ENCODE measurements at regions not wholly inside any gene's neighbourhood (a gene's known extent, or its start where the extent isn't known, plus 50 kb on each side); places are given as distances from the start of the nearest gene placed in this dataset.

DNA sequence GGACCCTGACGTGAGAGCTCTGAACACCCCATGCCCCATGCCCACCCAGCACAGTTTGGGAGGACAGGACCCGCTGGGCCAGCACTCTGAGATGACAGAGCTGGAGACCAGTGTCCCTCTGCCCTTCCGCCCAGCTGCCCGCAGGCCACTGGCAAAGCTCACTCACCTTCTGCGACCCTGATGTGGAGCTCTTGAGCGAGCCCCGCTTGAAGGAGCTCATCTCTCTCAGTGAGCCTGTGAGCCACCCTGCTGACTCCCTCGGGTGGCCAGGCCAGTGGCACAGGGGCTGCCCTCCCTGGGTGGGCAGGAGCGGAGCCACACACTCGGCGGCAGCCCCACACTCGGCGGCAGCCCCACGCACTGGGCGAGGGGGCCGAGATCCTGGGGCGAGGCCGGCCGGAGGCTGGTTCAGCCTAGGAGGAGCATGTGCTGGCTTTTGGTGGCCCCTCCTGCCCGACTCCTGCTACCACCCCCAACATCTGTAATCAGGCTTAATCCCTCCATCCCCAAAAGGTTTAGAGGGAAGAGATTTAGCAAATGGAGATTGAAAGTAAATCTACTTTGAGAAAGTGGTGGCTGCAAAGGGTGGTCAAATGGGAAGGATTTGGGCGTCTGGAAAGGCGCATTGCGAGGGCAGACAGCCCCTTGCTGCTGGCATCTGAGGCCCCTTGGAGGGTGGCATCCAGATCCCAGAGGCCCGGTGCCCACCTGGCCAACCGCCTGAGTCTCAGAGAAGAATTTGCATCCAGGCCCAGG, 59.4 kb upstream of the TRPM1 start:
- H3K9ac ChIP-seq (ENCODE audit: low read depth in 1 of 3, low read length in 3 of 3), result no peak overlapping the region
- H3K27ac ChIP-seq (ENCODE audit: low read depth, low read length), result no peak overlapping the region
- H3K4me1 ChIP-seq (ENCODE audit: control insufficient read depth in 3 of 3, insufficient read depth in 3 of 3, low read length in 3 of 3), result peaks cover 4 to 14% (median 12%) of the 10 kb centered on the region in 3 donors
- no peaks in the 10 kb centered on the region for H3K36me3 ChIP-seq (ENCODE audit: control insufficient read depth in 3 of 3, insufficient read depth in 3 of 3, low read length in 3 of 3)
- no peaks in the 10 kb centered on the region for H3K9me3 ChIP-seq (ENCODE audit: control insufficient read depth in 3 of 3, low read length in 3 of 3)
- H3K27me3 ChIP-seq (ENCODE audit: control insufficient read depth in 3 of 3, insufficient read depth in 3 of 3, low read length in 3 of 3), result peaks cover 0 to 5% (median 0%) of the 10 kb centered on the region in 3 donors
- no peak overlapping the region for H3K4me3 ChIP-seq (ENCODE audit: low read length in 3 of 3)

DNA sequence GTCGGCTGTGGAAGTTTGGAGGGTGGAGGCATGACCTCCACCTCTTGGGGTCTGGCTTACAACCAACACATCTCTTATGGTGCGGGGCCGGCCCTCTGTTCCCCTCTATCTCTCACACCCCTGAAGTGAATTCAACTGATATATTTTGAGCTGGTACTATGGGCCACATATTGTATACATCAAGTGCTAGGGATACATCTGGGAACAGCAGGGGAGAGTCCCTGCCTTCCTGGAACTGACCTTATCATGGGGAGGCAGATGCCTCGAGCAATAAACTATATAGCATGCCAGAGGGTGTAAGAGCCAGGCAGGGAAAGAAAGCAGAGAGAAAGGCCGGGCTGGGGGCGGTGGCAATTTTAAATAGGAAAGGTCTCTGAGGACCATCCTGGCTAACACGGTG, 60.4 kb upstream of the TRPM1 start:
- no peaks in the 10 kb centered on the region for H3K36me3 ChIP-seq (ENCODE audit: control insufficient read depth in 3 of 3, insufficient read depth in 3 of 3, low read length in 3 of 3)
- peaks cover 0 to 5% (median 0%) of the 10 kb centered on the region in 3 donors for H3K27me3 ChIP-seq (ENCODE audit: control insufficient read depth in 3 of 3, insufficient read depth in 3 of 3, low read length in 3 of 3)
- H3K9ac ChIP-seq (ENCODE audit: low read depth in 1 of 3, low read length in 3 of 3), result no peak overlapping the region
- peaks cover 4 to 14% (median 12%) of the 10 kb centered on the region in 3 donors for H3K4me1 ChIP-seq (ENCODE audit: control insufficient read depth in 3 of 3, insufficient read depth in 3 of 3, low read length in 3 of 3)
- no peaks in the 10 kb centered on the region for H3K9me3 ChIP-seq (ENCODE audit: control insufficient read depth in 3 of 3, low read length in 3 of 3)
- H3K4me3 ChIP-seq (ENCODE audit: low read length in 3 of 3), result no peak overlapping the region
- no peak overlapping the region for H3K27ac ChIP-seq (ENCODE audit: low read depth, low read length)

GRCh38 chr15:31162721-31163510, 61.4 kb upstream of the TRPM1 start:
- no peaks in the 10 kb centered on the region for H3K36me3 ChIP-seq (ENCODE audit: control insufficient read depth in 3 of 3, insufficient read depth in 3 of 3, low read length in 3 of 3)
- no peak overlapping the region for H3K27ac ChIP-seq (ENCODE audit: low read depth, low read length)
- H3K9me3 ChIP-seq (ENCODE audit: control insufficient read depth in 3 of 3, low read length in 3 of 3), result no peaks in the 10 kb centered on the region
- H3K4me1 ChIP-seq (ENCODE audit: control insufficient read depth in 3 of 3, insufficient read depth in 3 of 3, low read length in 3 of 3), result peaks cover 4 to 14% (median 12%) of the 10 kb centered on the region in 3 donors
- peaks cover 0 to 5% (median 0%) of the 10 kb centered on the region in 3 donors for H3K27me3 ChIP-seq (ENCODE audit: control insufficient read depth in 3 of 3, insufficient read depth in 3 of 3, low read length in 3 of 3)
- no peak overlapping the region for H3K9ac ChIP-seq (ENCODE audit: low read depth in 1 of 3, low read length in 3 of 3)
- no peak overlapping the region for H3K4me3 ChIP-seq (ENCODE audit: low read length in 3 of 3)

DNA sequence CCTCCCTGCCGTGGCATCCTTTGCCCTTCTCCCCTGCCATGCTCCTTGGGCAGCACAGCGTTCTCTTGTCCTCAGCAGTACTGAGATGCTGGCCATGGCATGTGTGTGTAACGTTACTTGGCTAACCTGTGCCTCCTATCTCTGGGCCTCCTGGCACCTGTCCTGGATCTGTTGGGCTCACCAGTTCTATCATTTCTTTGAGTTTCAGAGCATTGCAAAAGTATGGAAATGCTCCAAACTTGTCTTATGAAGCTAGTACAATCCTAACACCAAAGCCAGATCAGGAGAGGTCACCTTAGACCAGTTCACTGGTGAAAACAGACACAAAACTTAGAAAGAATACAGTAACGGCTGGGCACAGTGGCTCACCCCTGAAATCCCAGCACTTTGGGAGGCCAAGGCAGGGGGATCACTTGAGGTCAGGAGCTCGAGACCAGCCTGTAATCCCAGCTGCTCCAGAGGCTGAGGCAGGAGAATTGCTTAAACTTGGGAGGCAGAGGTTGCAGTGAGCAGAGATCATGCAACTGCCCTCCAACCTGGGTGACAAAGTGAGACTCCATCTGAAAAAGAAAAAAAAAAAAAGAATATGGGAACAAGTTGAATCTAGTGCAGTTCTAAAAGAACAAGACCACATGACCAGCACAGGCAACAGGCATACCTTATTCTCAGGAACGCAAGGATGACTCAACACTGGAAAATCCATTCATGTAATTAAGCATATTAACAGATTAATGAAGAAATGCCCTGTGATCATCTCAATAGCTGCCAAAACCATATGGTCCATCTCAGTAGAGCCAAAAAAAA, 62.4 kb upstream of the TRPM1 start:
- Histone ChIP-seq H3K27me3 (ENCODE audit: control insufficient read depth in 3 of 3, insufficient read depth in 3 of 3, low read length in 3 of 3) (peaks cover 0 to 5% (median 0%) of the 10 kb centered on the region in 3 donors), H3K36me3 (ENCODE audit: control insufficient read depth in 3 of 3, insufficient read depth in 3 of 3, low read length in 3 of 3) (no peaks in the 10 kb centered on the region), H3K9ac (ENCODE audit: low read depth in 1 of 3, low read length in 3 of 3) (no peak overlapping the region), H3K4me1 (ENCODE audit: control insufficient read depth in 3 of 3, insufficient read depth in 3 of 3, low read length in 3 of 3) (peaks cover 4 to 11% (median 10%) of the 10 kb centered on the region in 3 donors), H3K4me3 (ENCODE audit: low read length in 3 of 3) (no peak overlapping the region), H3K27ac (ENCODE audit: low read depth, low read length) (no peak overlapping the region), H3K9me3 (ENCODE audit: control insufficient read depth in 3 of 3, low read length in 3 of 3) (no peaks in the 10 kb centered on the region)

DNA sequence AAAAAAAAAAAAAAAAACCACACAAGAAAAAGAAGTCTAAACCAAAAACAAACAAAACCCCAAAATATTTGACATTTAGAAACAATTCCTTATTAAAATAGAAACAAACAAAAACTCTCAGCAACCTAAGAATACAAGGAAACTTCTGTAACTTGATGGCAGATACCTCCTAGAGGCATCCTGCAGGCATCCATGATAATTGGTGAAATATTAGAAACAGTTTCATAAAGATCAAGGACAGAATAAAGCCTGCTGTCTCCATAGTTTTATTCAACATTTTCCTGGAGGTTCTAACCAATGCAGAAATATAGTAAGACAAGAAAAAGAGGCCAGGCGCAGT, 63.0 kb upstream of the TRPM1 start:
- no peak overlapping the region for H3K9ac ChIP-seq (ENCODE audit: low read depth in 1 of 3, low read length in 3 of 3)
- H3K27ac ChIP-seq (ENCODE audit: low read depth, low read length), result no peak overlapping the region
- H3K4me1 ChIP-seq (ENCODE audit: control insufficient read depth in 3 of 3, insufficient read depth in 3 of 3, low read length in 3 of 3), result peaks cover 4 to 6% (median 6%) of the 10 kb centered on the region in 3 donors
- no peaks in the 10 kb centered on the region for H3K9me3 ChIP-seq (ENCODE audit: control insufficient read depth in 3 of 3, low read length in 3 of 3)
- H3K36me3 ChIP-seq (ENCODE audit: control insufficient read depth in 3 of 3, insufficient read depth in 3 of 3, low read length in 3 of 3), result no peaks in the 10 kb centered on the region
- H3K4me3 ChIP-seq (ENCODE audit: low read length in 3 of 3), result no peak overlapping the region
- peaks cover 0 to 5% (median 0%) of the 10 kb centered on the region in 3 donors for H3K27me3 ChIP-seq (ENCODE audit: control insufficient read depth in 3 of 3, insufficient read depth in 3 of 3, low read length in 3 of 3)

DNA sequence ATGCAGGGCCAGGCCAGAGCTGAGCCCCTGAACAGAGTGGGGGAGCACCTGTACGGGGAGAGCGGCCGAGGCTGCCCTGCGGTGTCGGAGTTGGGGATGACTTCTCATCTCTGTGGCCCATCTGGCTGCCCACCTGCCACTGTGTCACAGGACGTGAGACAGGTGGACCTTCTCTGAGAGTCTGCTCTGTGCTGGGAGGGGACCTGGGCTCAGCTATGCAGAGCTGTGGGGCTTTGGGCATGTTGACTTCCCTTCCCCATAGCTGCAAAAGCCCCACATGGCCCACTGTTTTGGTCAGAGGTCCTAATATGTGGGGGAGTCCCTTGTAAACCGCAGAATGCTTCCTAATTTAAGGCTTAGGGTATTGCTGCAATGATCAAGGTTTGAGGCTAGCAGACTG, 68.0 kb upstream of the TRPM1 start:
- Histone ChIP-seq H3K9me3 (ENCODE audit: control insufficient read depth in 3 of 3, low read length in 3 of 3) (no peaks in the 10 kb centered on the region), H3K36me3 (ENCODE audit: control insufficient read depth in 3 of 3, insufficient read depth in 3 of 3, low read length in 3 of 3) (no peaks in the 10 kb centered on the region), H3K27me3 (ENCODE audit: control insufficient read depth in 3 of 3, insufficient read depth in 3 of 3, low read length in 3 of 3) (no peaks in the 10 kb centered on the region), H3K4me3 (ENCODE audit: low read length in 3 of 3) (no peak overlapping the region), H3K4me1 (ENCODE audit: control insufficient read depth in 3 of 3, insufficient read depth in 3 of 3, low read length in 3 of 3) (no peaks in the 10 kb centered on the region), H3K9ac (ENCODE audit: low read depth in 1 of 3, low read length in 3 of 3) (no peak overlapping the region), H3K27ac (ENCODE audit: low read depth, low read length) (no peak overlapping the region)

DNA sequence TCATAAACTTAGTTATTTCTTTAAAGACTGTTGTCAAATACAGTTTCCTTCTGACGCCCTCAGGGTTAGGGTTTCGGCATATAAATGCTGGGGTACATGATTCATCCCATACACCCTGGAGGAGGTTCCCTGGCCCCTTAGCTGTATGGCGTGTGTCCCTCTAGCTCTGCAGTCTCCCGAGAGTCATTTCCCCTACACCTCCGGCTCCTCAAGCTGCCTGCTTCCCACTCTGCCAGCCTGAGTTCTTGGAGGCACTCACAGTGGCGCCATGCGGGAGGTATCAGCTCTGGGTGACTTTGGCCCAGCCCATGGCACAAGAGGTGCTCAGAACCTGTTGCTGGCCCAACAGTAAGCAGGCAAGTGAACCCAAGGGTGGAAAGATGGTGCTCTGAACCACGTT, 70.2 kb upstream of the TRPM1 start:
- no peak overlapping the region for H3K4me3 ChIP-seq (ENCODE audit: low read length in 3 of 3)
- H3K4me1 ChIP-seq (ENCODE audit: control insufficient read depth in 3 of 3, insufficient read depth in 3 of 3, low read length in 3 of 3), result no peaks in the 10 kb centered on the region
- no peaks in the 10 kb centered on the region for H3K27me3 ChIP-seq (ENCODE audit: control insufficient read depth in 3 of 3, insufficient read depth in 3 of 3, low read length in 3 of 3)
- H3K9ac ChIP-seq (ENCODE audit: low read depth in 1 of 3, low read length in 3 of 3), result no peak overlapping the region
- H3K27ac ChIP-seq (ENCODE audit: low read depth, low read length), result no peak overlapping the region
- H3K9me3 ChIP-seq (ENCODE audit: control insufficient read depth in 3 of 3, low read length in 3 of 3), result no peaks in the 10 kb centered on the region
- H3K36me3 ChIP-seq (ENCODE audit: control insufficient read depth in 3 of 3, insufficient read depth in 3 of 3, low read length in 3 of 3), result no peaks in the 10 kb centered on the region

DNA sequence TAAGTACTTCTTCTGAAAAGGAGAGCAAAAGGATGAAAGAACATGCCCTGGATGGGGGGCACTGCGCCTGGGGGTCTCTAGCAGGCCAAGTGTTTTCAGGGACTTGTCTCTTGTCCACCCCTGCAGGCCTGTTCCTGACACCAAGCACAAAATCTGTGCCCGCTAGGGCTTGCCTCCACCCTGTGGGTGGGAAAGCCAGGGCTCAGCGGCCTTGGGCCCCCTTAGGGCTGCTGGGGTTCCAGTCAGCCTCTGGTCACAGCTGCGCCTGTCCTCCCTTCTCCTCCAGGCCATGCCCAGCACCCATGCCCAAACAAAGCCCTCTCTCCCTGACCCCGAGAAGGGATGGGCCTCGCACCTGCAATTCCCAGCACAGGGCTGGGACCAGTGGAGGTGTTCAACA, 71.1 kb upstream of the TRPM1 start:
- no peak overlapping the region for H3K4me3 ChIP-seq (ENCODE audit: low read length in 3 of 3)
- H3K4me1 ChIP-seq (ENCODE audit: control insufficient read depth in 3 of 3, insufficient read depth in 3 of 3, low read length in 3 of 3), result no peaks in the 10 kb centered on the region
- H3K9me3 ChIP-seq (ENCODE audit: control insufficient read depth in 3 of 3, low read length in 3 of 3), result no peaks in the 10 kb centered on the region
- no peaks in the 10 kb centered on the region for H3K36me3 ChIP-seq (ENCODE audit: control insufficient read depth in 3 of 3, insufficient read depth in 3 of 3, low read length in 3 of 3)
- no peak overlapping the region for H3K27ac ChIP-seq (ENCODE audit: low read depth, low read length)
- no peaks in the 10 kb centered on the region for H3K27me3 ChIP-seq (ENCODE audit: control insufficient read depth in 3 of 3, insufficient read depth in 3 of 3, low read length in 3 of 3)
- no peak overlapping the region for H3K9ac ChIP-seq (ENCODE audit: low read depth in 1 of 3, low read length in 3 of 3)

DNA sequence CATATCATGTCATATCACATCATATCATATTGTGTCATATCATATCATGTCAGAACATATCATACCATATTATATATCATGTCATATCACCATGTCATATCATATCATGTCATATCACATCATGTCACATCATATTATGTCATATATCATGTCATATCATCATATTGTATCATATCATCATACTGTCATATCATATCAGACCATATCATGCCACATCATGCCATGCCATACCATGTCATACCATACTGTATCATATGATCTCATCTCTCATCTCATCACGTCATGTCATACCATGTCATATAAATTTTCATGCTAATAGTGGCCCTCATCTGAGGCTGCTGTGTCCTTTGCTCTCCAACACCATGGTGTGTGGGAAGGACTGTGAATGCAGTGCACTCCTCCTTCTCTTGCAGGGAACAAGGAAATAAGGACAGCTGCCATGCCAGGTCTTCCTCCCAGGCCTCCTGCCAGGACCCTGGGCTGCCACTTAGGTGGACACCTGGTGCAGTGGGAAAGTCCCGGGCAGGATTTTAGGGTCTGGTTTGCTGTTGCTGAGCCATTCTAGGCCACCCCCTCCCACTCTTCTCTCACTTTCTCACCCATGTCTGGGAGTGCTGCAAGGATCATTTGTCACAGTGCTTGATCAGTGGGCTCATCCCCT, 72.4 kb upstream of the TRPM1 start:
- no peak overlapping the region for H3K4me3 ChIP-seq (ENCODE audit: low read length in 3 of 3)
- no peaks in the 10 kb centered on the region for H3K27me3 ChIP-seq (ENCODE audit: control insufficient read depth in 3 of 3, insufficient read depth in 3 of 3, low read length in 3 of 3)
- no peak overlapping the region for H3K9ac ChIP-seq (ENCODE audit: low read depth in 1 of 3, low read length in 3 of 3)
- H3K9me3 ChIP-seq (ENCODE audit: control insufficient read depth in 3 of 3, low read length in 3 of 3), result no peaks in the 10 kb centered on the region
- H3K4me1 ChIP-seq (ENCODE audit: control insufficient read depth in 3 of 3, insufficient read depth in 3 of 3, low read length in 3 of 3), result no peaks in the 10 kb centered on the region
- no peak overlapping the region for H3K27ac ChIP-seq (ENCODE audit: low read depth, low read length)
- no peaks in the 10 kb centered on the region for H3K36me3 ChIP-seq (ENCODE audit: control insufficient read depth in 3 of 3, insufficient read depth in 3 of 3, low read length in 3 of 3)
